PC-3 (cell line): ENCODE measurements at regions not wholly inside any gene's neighbourhood (a gene's known extent, or its start where the extent isn't known, plus 50 kb on each side); places are given as distances from the start of the nearest gene placed in this dataset.

Experiments used
- ATAC-seq: fragments of 200-7000 bp; cut with Tn5 transposase; 2 replicates; pipeline ENCODE4 v1.9.1; 2020; ENCODE audit warnings: mild to moderate bottlenecking, moderate library complexity
- BruUV-seq: library from RNA; stranded (reverse); fragments of 400-500 nt; replicated peaks from 2 replicates; lab custom pipeline; 2021; lab: Mats Ljungman, UMichigan
- CTCF ChIA-PET: fragments of 300-600 bp; sonication (Branson Sonifier 250); formaldehyde crosslinking; loops from one replicate; lab custom pipeline; 2022; ENCODE audit warnings: antibody characterized with exemption; lab: Charles Lee
- POLR2A ChIA-PET: fragments of 300-600 bp; sonication (Branson Sonifier 250); formaldehyde crosslinking; loops from one replicate; lab custom pipeline; 2022; ENCODE audit warnings: antibody characterized with exemption; ENCODE audit not compliant: unreplicated experiment; lab: Charles Lee
- DNase-seq: peaks from one replicate; pipeline ENCODE4 v3.0.0-alpha.2; 2015
- H2AFZ ChIP-seq: fragments of 300-600 bp; sonication (generic); 2 replicates; pipeline ENCODE4 v1.6.0; 2016; ENCODE audit warnings: antibody characterized with exemption, low read length
- H3F3A ChIP-seq: fragments of 300-600 bp; sonication (generic); one replicate; pipeline ENCODE4 v1.6.0; 2017; ENCODE audit warnings: antibody characterized with exemption, low read length, control low read depth, mild to moderate bottlenecking; ENCODE audit not compliant: unreplicated experiment
- H3K27ac ChIP-seq: fragments of 300-600 bp; sonication (generic); 2 replicates; pipeline ENCODE4 v1.5.1; 2016; ENCODE audit warnings: mild to moderate bottlenecking, low read length
- H3K27me3 ChIP-seq: fragments of 300-600 bp; sonication (generic); 2 replicates; pipeline ENCODE4 v1.6.1; 2016; ENCODE audit warnings: low read length, mixed read lengths
- H3K36me3 ChIP-seq: fragments of 300-600 bp; sonication (generic); 2 replicates; pipeline ENCODE4 v1.6.1; 2016; ENCODE audit warnings: low read depth, mixed run types, low read length, mixed read lengths
- H3K4me1 ChIP-seq: fragments of 300-600 bp; sonication (generic); 2 replicates; pipeline ENCODE4 v1.5.1; 2016; ENCODE audit warnings: low read length; ENCODE audit not compliant: insufficient read depth
- H3K4me2 ChIP-seq: fragments of 300-600 bp; sonication (generic); 2 replicates; pipeline ENCODE4 v1.6.0; 2016; ENCODE audit warnings: low read length
- H3K4me3 ChIP-seq: fragments of 300-600 bp; sonication (generic); 2 replicates; pipeline ENCODE4 v1.5.1; 2016; ENCODE audit warnings: mild to moderate bottlenecking, low read length, mixed read lengths
- H3K79me2 ChIP-seq: fragments of 300-600 bp; sonication (generic); 2 replicates; pipeline ENCODE4 v1.6.1; 2017; ENCODE audit warnings: low read length, mixed read lengths
- H3K9ac ChIP-seq: fragments of 300-600 bp; sonication (generic); 2 replicates; pipeline ENCODE4 v1.6.0; 2016; ENCODE audit warnings: mild to moderate bottlenecking, low read length
- H3K9me2 ChIP-seq: fragments of 300-600 bp; sonication (generic); replicated peaks from 2 replicates; pipeline ENCODE4 v1.6.1; 2016; ENCODE audit warnings: mixed run types, low read length, mixed read lengths
- H3K9me3 ChIP-seq: fragments of 300-600 bp; sonication (generic); 2 replicates; pipeline ENCODE4 v1.6.1; 2016; ENCODE audit warnings: low read length, mixed read lengths
- H4K20me1 ChIP-seq: fragments of 300-600 bp; sonication (generic); 2 replicates; pipeline ENCODE4 v1.6.1; 2016; ENCODE audit warnings: low read length, mixed read lengths
- CTCF ChIP-seq: fragments of 300-600 bp; sonication (generic); conservative IDR thresholded peaks from 2 replicates; pipeline ENCODE4 v1.5.1; 2017; ENCODE audit warnings: antibody characterized with exemption, low read depth, mild to moderate bottlenecking, low read length
- EZH2 ChIP-seq: fragments of 300-600 bp; sonication (generic); IDR thresholded peaks from one replicate; pipeline ENCODE4 v1.6.1; 2017; ENCODE audit warnings: antibody characterized with exemption, mild to moderate bottlenecking, low read length; ENCODE audit not compliant: unreplicated experiment
- EZH2phosphoT487 ChIP-seq: fragments of 300-600 bp; sonication (generic); IDR thresholded peaks from 2 replicates; pipeline ENCODE4 v1.6.1; 2018; ENCODE audit warnings: mild to moderate bottlenecking, antibody characterized with exemption, low read length, borderline replicate concordance
- intact Hi-C: fragments of 100-400 bp; cut with micrococcal nuclease; formaldehyde crosslinking; loops from 2 replicates; pipeline ENCODE4 v1.9.0; 2023

DNA sequence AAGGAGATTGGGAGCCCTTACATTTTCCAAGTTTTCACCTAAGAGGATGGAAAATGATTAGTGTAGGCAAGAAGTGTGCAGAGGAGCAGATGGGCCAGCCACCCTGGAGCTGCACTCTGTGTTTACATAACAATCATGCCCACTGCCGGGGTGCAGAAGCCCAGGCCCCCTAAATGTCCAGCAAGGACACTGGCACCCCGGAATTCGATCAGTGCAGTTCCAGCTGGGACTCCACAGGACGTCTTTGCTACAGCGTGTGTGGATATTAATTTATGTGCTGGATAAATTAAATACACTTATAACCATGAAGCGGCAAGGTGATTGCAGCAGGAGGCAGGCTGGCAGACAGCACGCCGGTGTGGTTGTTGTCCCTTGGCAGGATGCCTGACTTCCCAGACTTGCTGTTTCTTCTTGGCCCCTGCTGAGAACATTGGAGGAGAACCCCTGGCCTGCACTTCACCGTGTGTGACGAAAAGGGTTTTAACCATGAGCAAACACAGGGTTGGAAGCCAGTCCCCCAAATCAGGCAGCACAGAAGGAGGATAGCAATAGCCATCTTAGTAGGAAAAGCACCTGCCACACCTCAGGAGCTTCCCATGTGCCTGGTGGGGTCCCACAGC, 73.7 kb downstream of the GADD45G start:
- Histone ChIP-seq H3K9ac (no peak overlapping the region), H3K4me1 (no peaks in the 10 kb centered on the region), H3K9me3 (no peaks in the 10 kb centered on the region), H3K9me2 (no peaks in the 10 kb centered on the region), H3K27me3 (peaks cover 36% of the 10 kb centered on the region), H3F3A (no peaks in the 10 kb centered on the region), H3K4me2 (no peak overlapping the region), H3K4me3 (no peak overlapping the region), H3K36me3 (no peaks in the 10 kb centered on the region), H3K27ac (no peak overlapping the region), H3K79me2 (no peaks in the 10 kb centered on the region), H2AFZ (no peak overlapping the region), H4K20me1 (no peaks in the 10 kb centered on the region)
- ATAC-seq (no peak), DNase-seq (no peak)
- POLR2A ChIA-PET, result no interaction called here
- intact Hi-C loops, result no loop called here
- TF ChIP-seq EZH2, result no peak
- no peak for TF ChIP-seq CTCF
- no peak for TF ChIP-seq EZH2phosphoT487
- CTCF ChIA-PET, result no interaction called here
- BruUV-seq, result no TSS peak

- Histone ChIP-seq H3K79me2 (no peaks in the 10 kb centered on the region), H3K9me3 (no peaks in the 10 kb centered on the region), H3K27ac (no peak overlapping the region), H3K9ac (no peak overlapping the region), H3K4me1 (no peaks in the 10 kb centered on the region), H3K4me2 (no peak overlapping the region), H2AFZ (no peak overlapping the region), H3K9me2 (no peaks in the 10 kb centered on the region), H3K27me3 (peaks cover 41% of the 10 kb centered on the region), H4K20me1 (no peaks in the 10 kb centered on the region), H3K36me3 (no peaks in the 10 kb centered on the region), H3K4me3 (no peak overlapping the region), H3F3A (no peaks in the 10 kb centered on the region)
- no peak for TF ChIP-seq EZH2phosphoT487
- no peak for TF ChIP-seq EZH2
- no peak for TF ChIP-seq CTCF
- no TSS peak for BruUV-seq
- DNase-seq (no peak), ATAC-seq (no peak)
- POLR2A ChIA-PET, result no interaction called here
- intact Hi-C loops, result no loop called here
- CTCF ChIA-PET, result no interaction called here
These were observed 74.2 kb downstream of the GADD45G start for GRCh38 chr9:89679016-89679415.

- Histone ChIP-seq H3K79me2 (no peaks in the 10 kb centered on the region), H3K9ac (no peak overlapping the region), H3K4me1 (no peaks in the 10 kb centered on the region), H3K4me3 (no peak overlapping the region), H2AFZ (no peak overlapping the region), H3K27ac (no peak overlapping the region), H3K9me3 (no peaks in the 10 kb centered on the region), H3K9me2 (no peaks in the 10 kb centered on the region), H3K36me3 (no peaks in the 10 kb centered on the region), H4K20me1 (no peaks in the 10 kb centered on the region), H3K27me3 (peaks cover 45% of the 10 kb centered on the region), H3F3A (no peaks in the 10 kb centered on the region), H3K4me2 (no peak overlapping the region)
- no peak for DNase-seq
- ChIA-PET CTCF (no interaction called here), POLR2A (no interaction called here)
- ATAC-seq, result no peak
- intact Hi-C loops, result no loop called here
- no TSS peak for BruUV-seq
- TF ChIP-seq EZH2 (no peak), CTCF (no peak), EZH2phosphoT487 (no peak)
These were observed 74.8 kb downstream of the GADD45G start for GRCh38 chr9:89679581-89679980.
